Activated CD4-positive, alpha-beta T cell treated with anti-CD3 and anti-CD28 coated beads, Interleukin-2, amount 10 ng/mL, durations not matched to agents 7 days and 5 days (primary cell): ENCODE measurements at regions not wholly inside any gene's neighbourhood (a gene's known extent, or its start where the extent isn't known, plus 50 kb on each side); places are given as distances from the start of the nearest gene placed in this dataset.

ENCODE experiments used
- CTCF ChIA-PET: fragments of 350-600 bp; sonication (Branson Sonifier 250); formaldehyde crosslinking; loops from one replicate; lab custom pipeline; 2021; ENCODE audit warnings: antibody characterized with exemption; lab: Charles Lee
- POLR2A ChIA-PET: fragments of 350-600 bp; sonication (Branson Sonifier 250); formaldehyde crosslinking; loops from one replicate; lab custom pipeline; 2021; ENCODE audit warnings: antibody characterized with exemption; lab: Charles Lee
- DNase-seq: peaks from one replicate; pipeline ENCODE4 v3.0.0-alpha.2; 2020
- H3K27ac Mint-ChIP-seq: one replicate; pipeline ENCODE4 v1.8.0; 2021; ENCODE audit warnings: mild to moderate bottlenecking, moderate library complexity, mixed read lengths
- H3K27me3 Mint-ChIP-seq: one replicate; pipeline ENCODE4 v1.8.0; 2021; ENCODE audit warnings: mixed read lengths
- H3K36me3 Mint-ChIP-seq: one replicate; pipeline ENCODE4 v1.8.0; 2021; ENCODE audit warnings: low read depth, mixed read lengths
- H3K4me1 Mint-ChIP-seq: one replicate; pipeline ENCODE4 v1.8.0; 2021; ENCODE audit warnings: mixed read lengths
- H3K4me3 Mint-ChIP-seq: one replicate; pipeline ENCODE4 v1.8.0; 2021; ENCODE audit warnings: mild to moderate bottlenecking, moderate library complexity, mixed read lengths
- H3K9me3 Mint-ChIP-seq: one replicate; pipeline ENCODE4 v1.8.0; 2021; ENCODE audit warnings: mixed read lengths

- CTCF ChIA-PET = interaction anchor here (1.2 kb wide), 1 partner anchor 23 kb away, joined by 3 read pairs; no protein-coding TSS in a partner anchor
- Mint-ChIP-seq H3K27ac (no peak overlapping the region), H3K9me3 (no peaks in the 10 kb centered on the region), H3K4me3 (no peak overlapping the region), H3K4me1 (no peaks in the 10 kb centered on the region), H3K27me3 (no peaks in the 10 kb centered on the region), H3K36me3 (no peaks in the 10 kb centered on the region)
- POLR2A ChIA-PET = no interaction called here
- DNase-seq = no peak
These were observed 84.9 kb upstream of the PDE3A start for GRCh38 chr12:20283482-20283881.

DNA sequence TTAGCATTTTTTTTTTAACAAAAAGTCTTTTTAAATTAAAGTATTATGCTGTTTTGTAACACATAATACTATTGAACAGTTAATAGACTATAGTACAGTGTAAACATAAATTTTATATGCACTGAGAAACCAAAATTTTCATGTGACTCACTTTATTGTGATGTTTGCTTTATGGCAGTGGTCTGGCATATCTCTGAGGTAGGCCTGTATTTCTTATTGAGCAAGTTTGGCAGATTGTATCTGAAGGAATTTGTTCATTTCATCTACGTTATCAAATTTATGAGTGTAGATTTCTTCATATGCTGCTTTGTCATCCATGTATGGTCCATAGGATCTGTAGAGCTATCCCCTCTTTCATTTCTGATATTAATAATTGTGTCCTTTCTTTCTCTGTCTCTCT lies 78.8 kb upstream of the PDE3A start:
- CTCF ChIA-PET = no interaction called here
- H3K4me1 Mint-ChIP-seq = no peaks in the 10 kb centered on the region
- no peaks in the 10 kb centered on the region for H3K36me3 Mint-ChIP-seq
- no peak overlapping the region for H3K27ac Mint-ChIP-seq
- POLR2A ChIA-PET = no interaction called here
- no peaks in the 10 kb centered on the region for H3K27me3 Mint-ChIP-seq
- H3K4me3 Mint-ChIP-seq = no peak overlapping the region
- no peak for DNase-seq
- peaks cover 3% of the 10 kb centered on the region for H3K9me3 Mint-ChIP-seq

GRCh38 chr12:20300457-20300856 lies 67.9 kb upstream of the PDE3A start:
- Mint-ChIP-seq H3K27ac (no peak overlapping the region), H3K36me3 (no peaks in the 10 kb centered on the region), H3K4me3 (no peak overlapping the region), H3K9me3 (peaks cover 24% of the 10 kb centered on the region), H3K4me1 (no peaks in the 10 kb centered on the region), H3K27me3 (no peaks in the 10 kb centered on the region)
- POLR2A ChIA-PET = no interaction called here
- CTCF ChIA-PET = no interaction called here
- DNase-seq = no peak

DNA sequence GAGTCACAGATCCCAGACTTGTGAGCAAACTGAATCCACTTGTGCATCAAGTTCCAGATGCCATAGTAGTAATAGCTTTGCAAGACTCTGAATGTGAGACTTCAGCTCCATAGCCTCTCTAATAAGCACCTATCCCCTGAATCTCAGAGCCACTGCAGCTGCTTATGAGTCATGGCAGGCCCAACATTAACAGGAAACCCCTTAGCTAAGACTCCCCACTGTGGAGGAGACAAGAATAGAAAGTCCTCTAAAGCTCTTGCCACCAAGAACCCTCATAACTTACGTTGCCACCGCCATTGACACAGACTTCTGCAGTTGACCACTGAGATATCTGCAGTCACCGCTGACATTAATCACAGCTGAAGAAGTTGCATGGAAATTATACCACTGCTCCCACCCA lies 62.9 kb upstream of the PDE3A start:
- POLR2A ChIA-PET = no interaction called here
- no peaks in the 10 kb centered on the region for H3K36me3 Mint-ChIP-seq
- H3K4me1 Mint-ChIP-seq = no peaks in the 10 kb centered on the region
- DNase-seq = no peak
- peaks cover 8% of the 10 kb centered on the region for H3K9me3 Mint-ChIP-seq
- CTCF ChIA-PET = no interaction called here
- H3K27ac Mint-ChIP-seq = no peak overlapping the region
- no peak overlapping the region for H3K4me3 Mint-ChIP-seq
- H3K27me3 Mint-ChIP-seq = no peaks in the 10 kb centered on the region

DNA sequence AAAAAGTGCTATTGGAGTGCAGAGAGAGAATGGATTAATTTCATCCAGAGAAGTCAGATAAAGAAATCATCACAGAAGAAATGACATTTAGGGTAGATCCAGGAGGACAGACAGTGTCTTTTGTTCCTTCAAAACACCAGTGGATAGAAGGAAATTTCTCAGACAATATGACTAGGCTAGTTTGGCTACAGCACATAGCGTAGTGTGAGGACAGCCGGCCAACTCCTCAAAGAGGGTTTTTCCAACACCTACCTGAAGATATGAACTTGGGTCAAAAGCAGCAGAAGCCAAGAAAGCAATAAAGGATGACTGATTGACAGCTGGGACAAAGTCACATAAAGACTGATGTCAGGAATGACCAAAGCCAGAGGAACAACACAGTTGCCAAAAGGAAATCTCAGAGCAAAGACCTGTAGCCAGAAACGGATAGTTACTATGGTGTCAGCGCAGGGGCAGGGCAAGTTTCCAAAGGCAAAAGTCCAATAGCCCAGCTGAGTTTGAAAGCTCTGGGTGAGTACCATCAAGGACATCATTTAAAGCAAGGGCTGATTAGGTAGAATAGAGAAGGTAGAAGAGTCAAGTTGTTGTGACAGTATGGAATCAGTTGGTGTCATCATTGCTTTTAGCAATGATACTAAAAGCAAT lies 58.7 kb upstream of the PDE3A start:
- no peak overlapping the region for H3K27ac Mint-ChIP-seq
- no peaks in the 10 kb centered on the region for H3K36me3 Mint-ChIP-seq
- CTCF ChIA-PET = no interaction called here
- DNase-seq = no peak
- no peak overlapping the region for H3K4me3 Mint-ChIP-seq
- POLR2A ChIA-PET = no interaction called here
- no peaks in the 10 kb centered on the region for H3K27me3 Mint-ChIP-seq
- H3K4me1 Mint-ChIP-seq = no peaks in the 10 kb centered on the region
- H3K9me3 Mint-ChIP-seq = peaks cover 6% of the 10 kb centered on the region

GRCh38 chr12:20314328-20314727 lies 54.0 kb upstream of the PDE3A start:
- Mint-ChIP-seq H3K27me3 (no peaks in the 10 kb centered on the region), H3K9me3 (no peaks in the 10 kb centered on the region), H3K27ac (no peak overlapping the region), H3K4me3 (no peak overlapping the region), H3K4me1 (no peaks in the 10 kb centered on the region), H3K36me3 (no peaks in the 10 kb centered on the region)
- CTCF ChIA-PET = no interaction called here
- POLR2A ChIA-PET = no interaction called here
- DNase-seq = no peak

GRCh38 chr12:20317554-20317953 lies 50.8 kb upstream of the PDE3A start:
- ChIA-PET POLR2A (no interaction called here), CTCF (no interaction called here)

More at GRCh38 chr12:20317554-20317953, 50.8 kb upstream of the PDE3A start:
- H3K4me3 Mint-ChIP-seq = no peak overlapping the region
- H3K36me3 Mint-ChIP-seq = no peaks in the 10 kb centered on the region
- H3K4me1 Mint-ChIP-seq = no peaks in the 10 kb centered on the region
- no peak for DNase-seq
- H3K27ac Mint-ChIP-seq = no peak overlapping the region
- H3K27me3 Mint-ChIP-seq = no peaks in the 10 kb centered on the region
- no peaks in the 10 kb centered on the region for H3K9me3 Mint-ChIP-seq
